ENCODE measurements at regions not wholly inside any gene's neighbourhood (a gene's known extent, or its start where the extent isn't known, plus 50 kb on each side); places are given as distances from the start of the nearest gene placed in this dataset.

DNA sequence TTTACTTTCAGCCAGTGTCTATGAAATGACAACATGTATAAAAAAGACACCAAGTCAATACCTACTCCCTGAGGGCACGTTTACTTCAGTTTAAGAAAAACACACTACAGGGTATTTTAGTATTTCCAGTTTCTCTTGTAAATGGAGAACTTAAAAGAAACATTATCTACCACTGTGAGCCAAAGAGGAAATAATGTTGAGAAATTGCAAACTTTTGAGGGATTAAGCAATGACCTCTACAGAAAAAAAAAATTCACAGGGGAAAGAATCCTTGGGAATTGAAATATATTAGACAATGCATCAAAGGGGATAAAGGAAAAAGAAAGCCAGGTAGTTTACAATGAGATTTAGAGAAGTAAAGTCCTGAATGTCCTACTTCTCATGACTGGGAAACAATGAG, 126.0 kb downstream of the KCNJ2 start:
- H4K20me1 ChIP-seq (ENCODE audit: control insufficient read depth, insufficient read depth, low read length, poor library complexity, severe bottlenecking) = no peaks in the 10 kb centered on the region
- DNase-seq = no peak

DNA sequence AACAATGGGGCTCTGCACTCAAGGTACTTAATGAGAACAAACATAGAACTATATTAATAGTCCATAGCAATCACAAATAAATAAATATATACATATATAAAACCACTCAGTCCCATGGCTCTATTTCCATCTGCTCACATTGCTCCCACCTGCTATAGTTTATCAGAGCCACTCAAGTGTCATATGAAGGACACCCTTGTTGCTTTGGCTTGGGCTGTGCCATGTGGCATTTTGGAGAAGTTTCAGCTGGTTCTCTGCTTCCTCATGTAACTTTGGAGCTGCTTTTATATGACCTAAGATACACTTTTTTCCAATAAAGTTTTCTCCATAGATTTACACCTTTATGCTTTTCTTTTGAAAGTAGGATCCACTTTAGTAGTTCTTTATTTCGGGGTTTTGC, 126.4 kb downstream of the KCNJ2 start:
- ChIA-PET POLR2A (no interaction called here), CTCF (no interaction called here)
- WGBS (ENCODE audit: insufficient coverage) = 100% methylated on average over 1 of the region's 1 CpG
- Mint-ChIP-seq H3K27me3 (no peaks in the 10 kb centered on the region), H3K4me1 (no peaks in the 10 kb centered on the region), H3K9me3 (ENCODE audit: insufficient read depth) (peaks cover 8% of the 10 kb centered on the region), H3K4me3 (no peak overlapping the region), H3K27ac (no peak overlapping the region)
- no peak overlapping the region for H2AFZ ChIP-seq (ENCODE audit: insufficient read depth, low read depth, low read length, poor library complexity, severe bottlenecking)
- no peaks in the 10 kb centered on the region for H3K79me2 ChIP-seq (ENCODE audit: control insufficient read depth, insufficient read depth, low read length)
- H3K36me3 ChIP-seq (replicated peaks in 1 of 2; ENCODE audit: control extremely low read depth in 1 of 2, control insufficient read depth in 1 of 2, extremely low read depth in 1 of 2, insufficient read depth in 2 of 2, low read length in 1 of 2) = no peaks in the 10 kb centered on the region
- H4K20me1 ChIP-seq (ENCODE audit: control insufficient read depth, insufficient read depth, low read length, poor library complexity, severe bottlenecking) = no peaks in the 10 kb centered on the region
- no peak for DNase-seq
- H3K27me3 ChIP-seq (replicated peaks in 1 of 4; ENCODE audit: control extremely low read depth in 1 of 4, control insufficient read depth in 3 of 4, insufficient read depth in 4 of 4, low read length in 3 of 4) = no peaks in the 10 kb centered on the region
- H3K4me1 ChIP-seq (ENCODE audit: control insufficient read depth in 2 of 2, insufficient read depth in 2 of 2, low read length in 2 of 2) = no peaks in the 10 kb centered on the region
- no peak overlapping the region for H3K4me2 ChIP-seq (replicated peaks; ENCODE audit: low read depth, low read length, poor library complexity, severe bottlenecking)
- no peak overlapping the region for H3K27ac ChIP-seq (ENCODE audit: low read length in 2 of 2)
- TF ChIP-seq EZH2 (IDR thresholded peaks at IDR 0.05; ENCODE audit: borderline replicate concordance, insufficient read depth, low read depth, low read length, poor library complexity, severe bottlenecking) = no peak
- TF ChIP-seq, protein P1, sequence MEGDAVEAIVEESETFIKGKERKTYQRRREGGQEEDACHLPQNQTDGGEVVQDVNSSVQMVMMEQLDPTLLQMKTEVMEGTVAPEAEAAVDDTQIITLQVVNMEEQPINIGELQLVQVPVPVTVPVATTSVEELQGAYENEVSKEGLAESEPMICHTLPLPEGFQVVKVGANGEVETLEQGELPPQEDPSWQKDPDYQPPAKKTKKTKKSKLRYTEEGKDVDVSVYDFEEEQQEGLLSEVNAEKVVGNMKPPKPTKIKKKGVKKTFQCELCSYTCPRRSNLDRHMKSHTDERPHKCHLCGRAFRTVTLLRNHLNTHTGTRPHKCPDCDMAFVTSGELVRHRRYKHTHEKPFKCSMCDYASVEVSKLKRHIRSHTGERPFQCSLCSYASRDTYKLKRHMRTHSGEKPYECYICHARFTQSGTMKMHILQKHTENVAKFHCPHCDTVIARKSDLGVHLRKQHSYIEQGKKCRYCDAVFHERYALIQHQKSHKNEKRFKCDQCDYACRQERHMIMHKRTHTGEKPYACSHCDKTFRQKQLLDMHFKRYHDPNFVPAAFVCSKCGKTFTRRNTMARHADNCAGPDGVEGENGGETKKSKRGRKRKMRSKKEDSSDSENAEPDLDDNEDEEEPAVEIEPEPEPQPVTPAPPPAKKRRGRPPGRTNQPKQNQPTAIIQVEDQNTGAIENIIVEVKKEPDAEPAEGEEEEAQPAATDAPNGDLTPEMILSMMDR (IDR thresholded peaks at IDR 0.05) = no peak
- no peaks in the 10 kb centered on the region for H3K9me3 ChIP-seq (ENCODE audit: control extremely low read depth in 1 of 3, control insufficient read depth in 2 of 3, insufficient read depth in 1 of 3, low read length in 2 of 3)
- H3K4me3 ChIP-seq (ENCODE audit: control extremely low read depth in 1 of 5, extremely low read depth in 1 of 5, insufficient read depth in 1 of 5, low read depth in 2 of 5, low read length in 4 of 5) = no peak overlapping the region
- ATAC-seq (ENCODE audit: low read depth) = no peak
- intact Hi-C loops (cut with micrococcal nuclease) = no loop called here
- H3K9ac ChIP-seq (ENCODE audit: low read length) = no peak overlapping the region

More for the DNA sequence above, 126.0 kb downstream of the KCNJ2 start:
- Histone ChIP-seq H3K79me2 (ENCODE audit: control insufficient read depth, insufficient read depth, low read length) (no peaks in the 10 kb centered on the region), H3K27me3 (replicated peaks in 1 of 4; ENCODE audit: control extremely low read depth in 1 of 4, control insufficient read depth in 3 of 4, insufficient read depth in 4 of 4, low read length in 3 of 4) (no peaks in the 10 kb centered on the region), H3K4me1 (ENCODE audit: control insufficient read depth in 2 of 2, insufficient read depth in 2 of 2, low read length in 2 of 2) (no peaks in the 10 kb centered on the region), H3K4me2 (replicated peaks; ENCODE audit: low read depth, low read length, poor library complexity, severe bottlenecking) (no peak overlapping the region), H3K27ac (ENCODE audit: low read length in 2 of 2) (no peak overlapping the region), H2AFZ (ENCODE audit: insufficient read depth, low read depth, low read length, poor library complexity, severe bottlenecking) (no peak overlapping the region), H3K9ac (ENCODE audit: low read length) (no peak overlapping the region), H3K9me3 (ENCODE audit: control extremely low read depth in 1 of 3, control insufficient read depth in 2 of 3, insufficient read depth in 1 of 3, low read length in 2 of 3) (no peaks in the 10 kb centered on the region), H3K36me3 (replicated peaks in 1 of 2; ENCODE audit: control extremely low read depth in 1 of 2, control insufficient read depth in 1 of 2, extremely low read depth in 1 of 2, insufficient read depth in 2 of 2, low read length in 1 of 2) (no peaks in the 10 kb centered on the region), H3K4me3 (ENCODE audit: control extremely low read depth in 1 of 5, extremely low read depth in 1 of 5, insufficient read depth in 1 of 5, low read depth in 2 of 5, low read length in 4 of 5) (no peak overlapping the region)
- Mint-ChIP-seq H3K27me3 (no peaks in the 10 kb centered on the region), H3K4me3 (no peak overlapping the region), H3K27ac (no peak overlapping the region), H3K4me1 (no peaks in the 10 kb centered on the region), H3K9me3 (ENCODE audit: insufficient read depth) (peaks cover 8% of the 10 kb centered on the region)
- ATAC-seq (ENCODE audit: low read depth) = no peak
- no CpG with 5 or more reads among the region's 1 CpG for WGBS (ENCODE audit: insufficient coverage)
- ChIA-PET CTCF (no interaction called here), POLR2A (no interaction called here)
- TF ChIP-seq, protein P1 (IDR thresholded peaks at IDR 0.05) = no peak
- no peak for TF ChIP-seq EZH2 (IDR thresholded peaks at IDR 0.05; ENCODE audit: borderline replicate concordance, insufficient read depth, low read depth, low read length, poor library complexity, severe bottlenecking)
- intact Hi-C loops (cut with micrococcal nuclease) = no loop called here

Data from B cell (primary cell).